ENCODE measurements at regions not wholly inside any gene's neighbourhood (a gene's known extent, or its start where the extent isn't known, plus 50 kb on each side); places are given as distances from the start of the nearest gene placed in this dataset.

- no peak for TF ChIP-seq CTCF (conservative IDR thresholded peaks at IDR 0.05; ENCODE audit: low read depth, low read length)
- no peak for TF ChIP-seq MXI1 (IDR thresholded peaks at IDR 0.05; ENCODE audit: borderline replicate concordance, low read depth, low read length)
- TF ChIP-seq USF2 (IDR thresholded peaks at IDR 0.05; ENCODE audit: low read depth, low read length): no peak
- TF ChIP-seq MAFK (IDR thresholded peaks at IDR 0.05; ENCODE audit: low read depth, low read length): no peak
- no peak for TF ChIP-seq POLR2A (IDR thresholded peaks at IDR 0.05; ENCODE audit: low read depth, low read length)
- TF ChIP-seq MAZ (IDR thresholded peaks at IDR 0.05; ENCODE audit: borderline replicate concordance, low read depth, low read length): no peak
- TF ChIP-seq CEBPB (IDR thresholded peaks at IDR 0.05; ENCODE audit: low read depth, low read length): peak; percentile 93
- no peak for TF ChIP-seq SMC3 (IDR thresholded peaks at IDR 0.05; ENCODE audit: low read depth, low read length)
- no peak for TF ChIP-seq RAD21 (IDR thresholded peaks at IDR 0.05; ENCODE audit: low read length)
- no peak for TF ChIP-seq NFE2L2 (IDR thresholded peaks at IDR 0.05; ENCODE audit: low read depth, low read length)
- TF ChIP-seq BHLHE40 (IDR thresholded peaks at IDR 0.05; ENCODE audit: low read depth, low read length): no peak
- no peak for TF ChIP-seq RFX5 (IDR thresholded peaks at IDR 0.05; ENCODE audit: low read depth, low read length)
These were observed 250.8 kb upstream of the FBXL7 start for GRCh38 chr5:15249152-15249551.

Data from IMR-90 (cell line).